NCI-H1417 (cell line): ENCODE measurements at regions not wholly inside any gene's neighbourhood (a gene's known extent, or its start where the extent isn't known, plus 50 kb on each side); places are given as distances from the start of the nearest gene placed in this dataset.

ENCODE experiments used
- DNase-seq, 3 experiments: peaks; one replicate each; lab custom pipeline; 2025; lab: John Stamatoyannopoulos, UW

GRCh38 chr20:19929012-19929360 lies 88.2 kb upstream of the NAA20 start:
- no peak for DNase-seq

GRCh38 chr20:19929481-19930145 lies 87.5 kb upstream of the NAA20 start:
- DNase-seq, result no peak

GRCh38 chr20:19930426-19930825 lies 86.7 kb upstream of the NAA20 start:
- no peak for DNase-seq

- no peak for DNase-seq
Measured at GRCh38 chr20:19932170-19932667, 84.9 kb upstream of the NAA20 start.

- peak in 2 of 3 experiments; percentile 33 to 50 for DNase-seq
Measured at GRCh38 chr20:19934792-19935491, 82.2 kb upstream of the NAA20 start.

- peak in 2 of 3 experiments; percentile 23 to 48 for DNase-seq
Measured at GRCh38 chr20:19935842-19936241, 81.3 kb upstream of the NAA20 start.

- DNase-seq, result no peak
Measured at GRCh38 chr20:19936466-19937200, 80.5 kb upstream of the NAA20 start.

- no peak for DNase-seq
Measured at GRCh38 chr20:19937218-19937617, 79.9 kb upstream of the NAA20 start.

GRCh38 chr20:19937651-19938420 lies 79.3 kb upstream of the NAA20 start:
- DNase-seq, result no peak

GRCh38 chr20:19938421-19939090 lies 78.6 kb upstream of the NAA20 start:
- DNase-seq, result no peak

GRCh38 chr20:19940988-19941460 lies 76.1 kb upstream of the NAA20 start:
- DNase-seq, result no peak

GRCh38 chr20:19942611-19943010 lies 74.6 kb upstream of the NAA20 start:
- no peak for DNase-seq

- no peak for DNase-seq
Measured at GRCh38 chr20:19943061-19943521, 74.1 kb upstream of the NAA20 start.

GRCh38 chr20:19944772-19945459 lies 72.2 kb upstream of the NAA20 start:
- DNase-seq, result no peak

- DNase-seq, result no peak
Measured at GRCh38 chr20:19945732-19946670, 71.2 kb upstream of the NAA20 start.

- DNase-seq, result peak in 1 of 3 experiments; percentile 4
Measured at GRCh38 chr20:19947611-19948264, 69.4 kb upstream of the NAA20 start.

GRCh38 chr20:19949195-19949867 lies 67.8 kb upstream of the NAA20 start:
- DNase-seq, result no peak

GRCh38 chr20:19950042-19950441 lies 67.1 kb upstream of the NAA20 start:
- no peak for DNase-seq
